ENCODE measurements at regions not wholly inside any gene's neighbourhood (a gene's known extent, or its start where the extent isn't known, plus 50 kb on each side); places are given as distances from the start of the nearest gene placed in this dataset.

DNA sequence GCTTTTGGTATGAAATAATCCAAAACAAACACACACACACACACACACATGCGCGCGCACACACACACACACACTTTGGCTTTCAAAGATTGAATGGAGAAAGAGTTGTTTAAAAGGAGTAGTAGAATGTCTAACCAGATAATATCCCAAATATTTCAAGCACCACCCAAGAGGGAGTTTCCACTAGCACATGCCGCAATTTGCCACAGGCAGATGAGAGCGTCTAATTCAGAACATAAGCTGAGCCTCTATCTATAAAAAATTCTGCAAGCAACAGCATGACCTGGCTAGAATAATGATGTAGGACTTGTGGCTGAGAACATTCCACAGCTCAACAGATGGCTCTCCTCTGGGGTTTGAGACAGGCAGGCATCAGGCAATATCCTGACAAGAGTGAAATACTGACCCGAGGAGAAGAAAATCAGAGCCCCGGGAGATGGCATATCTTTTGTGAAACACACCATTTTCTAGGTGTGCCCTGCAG is 302.5 kb upstream of the GADL1 start:
- H3K27ac ChIP-seq (ENCODE audit: insufficient read depth, low read length) = no peak overlapping the region
- no peaks in the 10 kb centered on the region for H3K4me1 ChIP-seq (ENCODE audit: control insufficient read depth, insufficient read depth, low read length)
- H2BK15ac ChIP-seq (ENCODE audit: low read depth, low read length) = no peak overlapping the region
- no peak overlapping the region for H2BK20ac ChIP-seq (ENCODE audit: low read depth, low read length)
- H3K4ac ChIP-seq (ENCODE audit: low read depth, low read length) = no peak overlapping the region
- no peaks in the 10 kb centered on the region for H3K9me3 ChIP-seq (ENCODE audit: control insufficient read depth, insufficient read depth, low read length)
- no peak overlapping the region for H3K14ac ChIP-seq (replicated peaks; ENCODE audit: low read depth, low read length)
- no peak overlapping the region for H3K4me2 ChIP-seq (ENCODE audit: low read depth, low read length)
- no peak overlapping the region for H3K9ac ChIP-seq (ENCODE audit: low read depth, low read length)
- no CpG with 5 or more reads among the region's 7 CpGs for WGBS, 2 experiments (ENCODE audit: extremely low coverage in 2 of 2, insufficient read length in 1 of 2)
- no peak overlapping the region for H2BK120ac ChIP-seq (ENCODE audit: low read depth, low read length)
- H4K91ac ChIP-seq (ENCODE audit: insufficient read depth, low read depth, low read length) = no peak overlapping the region
- H4K20me1 ChIP-seq (ENCODE audit: insufficient read depth, low read length) = no peaks in the 10 kb centered on the region
- no peaks in the 10 kb centered on the region for H3K27me3 ChIP-seq (ENCODE audit: control insufficient read depth, insufficient read depth, low read length)
- no peak overlapping the region for H4K8ac ChIP-seq (ENCODE audit: low read depth in 2 of 2, low read length in 2 of 2)
- H3K4me3 ChIP-seq (ENCODE audit: insufficient read depth, low read depth, low read length) = no peak overlapping the region
- no peaks in the 10 kb centered on the region for H3K79me1 ChIP-seq (ENCODE audit: low read depth in 1 of 2, low read length in 2 of 2)
- H2AFZ ChIP-seq (replicated peaks; ENCODE audit: low read length, poor library complexity) = no peak overlapping the region
- TF ChIP-seq, protein P1, sequence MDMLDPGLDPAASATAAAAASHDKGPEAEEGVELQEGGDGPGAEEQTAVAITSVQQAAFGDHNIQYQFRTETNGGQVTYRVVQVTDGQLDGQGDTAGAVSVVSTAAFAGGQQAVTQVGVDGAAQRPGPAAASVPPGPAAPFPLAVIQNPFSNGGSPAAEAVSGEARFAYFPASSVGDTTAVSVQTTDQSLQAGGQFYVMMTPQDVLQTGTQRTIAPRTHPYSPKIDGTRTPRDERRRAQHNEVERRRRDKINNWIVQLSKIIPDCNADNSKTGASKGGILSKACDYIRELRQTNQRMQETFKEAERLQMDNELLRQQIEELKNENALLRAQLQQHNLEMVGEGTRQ (IDR thresholded peaks at IDR 0.05; ENCODE audit: low read depth, low read length) = no peak
- no peak for TF ChIP-seq RCOR1 (IDR thresholded peaks at IDR 0.05; ENCODE audit: insufficient replicate concordance, low read length)
- no peak for TF ChIP-seq SMC3 (IDR thresholded peaks at IDR 0.05; ENCODE audit: low read depth, low read length)
- no peak for TF ChIP-seq BHLHE40 (IDR thresholded peaks at IDR 0.05; ENCODE audit: low read depth, low read length)
- TF ChIP-seq FOS (IDR thresholded peaks at IDR 0.05; ENCODE audit: low read depth, low read length) = no peak
- no peak for TF ChIP-seq CTCF (conservative IDR thresholded peaks at IDR 0.05; ENCODE audit: low read depth, low read length)
- no peak for TF ChIP-seq RFX5 (IDR thresholded peaks at IDR 0.05; ENCODE audit: low read depth, low read length)
- no peak for TF ChIP-seq MAZ (IDR thresholded peaks at IDR 0.05; ENCODE audit: borderline replicate concordance, low read depth, low read length)
- no peak for TF ChIP-seq ELK1 (IDR thresholded peaks at IDR 0.05; ENCODE audit: borderline replicate concordance, low read depth, low read length)
- TF ChIP-seq CEBPB (IDR thresholded peaks at IDR 0.05; ENCODE audit: low read depth, low read length) = no peak
- no peak for TF ChIP-seq RAD21 (IDR thresholded peaks at IDR 0.05; ENCODE audit: low read length)
- TF ChIP-seq CHD1 (IDR thresholded peaks at IDR 0.05; ENCODE audit: low read depth, low read length) = no peak
- TF ChIP-seq POLR2A (IDR thresholded peaks at IDR 0.05; ENCODE audit: low read depth, low read length) = no peak
- no peak for TF ChIP-seq MAFK (IDR thresholded peaks at IDR 0.05; ENCODE audit: low read depth, low read length)
- TF ChIP-seq MXI1 (IDR thresholded peaks at IDR 0.05; ENCODE audit: borderline replicate concordance, low read depth, low read length) = no peak
- no peak for TF ChIP-seq NFE2L2 (IDR thresholded peaks at IDR 0.05; ENCODE audit: low read depth, low read length)
- H3K56ac ChIP-seq (ENCODE audit: extremely low read depth, insufficient read depth, low read length) = no peak overlapping the region
- H4K5ac ChIP-seq (ENCODE audit: low read depth, low read length) = no peak overlapping the region
- intact Hi-C loops (cut with micrococcal nuclease) = no loop called here
- H2AK9ac ChIP-seq (replicated peaks; ENCODE audit: low read depth, low read length, poor library complexity) = no peak overlapping the region
- ATAC-seq (ENCODE audit: low read depth) (no peak; the same call in 1 of the 2 replicates), DNase-seq (peak; percentile 18)
- dilution Hi-C loops (cut with HindIII; ENCODE audit: low sequenced_read_pairs, unreplicated experiment) = no loop called here
- no peak overlapping the region for H2BK5ac ChIP-seq (ENCODE audit: low read depth, low read length, poor library complexity, severe bottlenecking)
- BruUV-seq (replicated peaks) = no TSS peak
- no peaks in the 10 kb centered on the region for H3K9me1 ChIP-seq (ENCODE audit: insufficient read depth, low read length)
- no peak overlapping the region for H3K18ac ChIP-seq (ENCODE audit: low read depth, low read length)
- in situ Hi-C loops (cut with MboI; ENCODE audit: low sequenced_read_pairs) = no loop called here
- POLR2A ChIA-PET (ENCODE audit: unreplicated experiment) = no interaction called here
- H2AK5ac ChIP-seq (ENCODE audit: low read depth, low read length) = no peak overlapping the region
- CTCF ChIA-PET = interaction anchor here (0.7 kb wide), 1 partner anchor 12 kb away, joined by 3 read pairs; no protein-coding TSS in a partner anchor
- H3K36me3 ChIP-seq (ENCODE audit: control insufficient read depth, insufficient read depth, low read length) = no peaks in the 10 kb centered on the region
- H3K23ac ChIP-seq (ENCODE audit: low read depth, low read length) = no peak overlapping the region

Data from IMR-90 (cell line).